Keratinocyte (primary cell): ENCODE measurements at regions not wholly inside any gene's neighbourhood (a gene's known extent, or its start where the extent isn't known, plus 50 kb on each side); places are given as distances from the start of the nearest gene placed in this dataset.

Source experiments
- DNase-seq: peaks from one replicate; pipeline ENCODE4 v3.0.0-alpha.2; 2011; ENCODE audit warnings: low read depth, missing footprints, low spot score
- FAIRE-seq: peaks from 2 replicates; lab custom pipeline; 2011; peaks lifted over from hg19 to GRCh38; lab: Jason Lieb, UNC
- H2AFZ ChIP-seq: 2 replicates; pipeline ENCODE4 v1.6.0; 2012; ENCODE audit warnings: low read length, control low read depth, inconsistent platforms; ENCODE audit not compliant: control insufficient read depth
- H3K27ac ChIP-seq: 2 replicates; pipeline ENCODE4 v1.5.1; 2011; ENCODE audit warnings: low read length; ENCODE audit not compliant: control insufficient read depth, insufficient read depth
- H3K27me3 ChIP-seq: 3 replicates; pipeline ENCODE4 v1.6.0; 2011; ENCODE audit warnings: low read length; ENCODE audit not compliant: control insufficient read depth, insufficient read depth; ENCODE audit errors: extremely low read depth
- H3K36me3 ChIP-seq, 2 experiments: 2 replicates in 1 of 2; 3 replicates in 1 of 2; pipeline ENCODE4 v1.5.1; 2011; ENCODE audit warnings: low read length in 2 of 2, mild to moderate bottlenecking in 1 of 2; ENCODE audit not compliant: control insufficient read depth in 2 of 2, insufficient read depth in 2 of 2; ENCODE audit errors: extremely low read depth in 1 of 2
- H3K4me1 ChIP-seq: 3 replicates; pipeline ENCODE4 v1.5.1; 2011; ENCODE audit warnings: low read length; ENCODE audit not compliant: control insufficient read depth, insufficient read depth; ENCODE audit errors: extremely low read depth
- H3K4me2 ChIP-seq: 3 replicates; pipeline ENCODE4 v1.6.0; 2011; ENCODE audit warnings: low read depth, low read length; ENCODE audit not compliant: control insufficient read depth, insufficient read depth; ENCODE audit errors: extremely low read depth
- H3K4me3 ChIP-seq, 3 experiments: fragments of 200-600 bp in 1 of 3; sonication (generic) in 1 of 3; 2 replicates in 2 of 3; 3 replicates in 1 of 3; pipeline ENCODE4 v1.5.1; 2011 to 2016; ENCODE audit warnings: low read length in 3 of 3, mild to moderate bottlenecking in 3 of 3, control low read depth in 2 of 3, inconsistent platforms in 1 of 3, low read depth in 1 of 3, mixed read lengths in 1 of 3, mixed run types in 1 of 3, moderate library complexity in 1 of 3; ENCODE audit not compliant: control insufficient read depth in 2 of 3, insufficient read depth in 2 of 3; ENCODE audit errors: extremely low read depth in 1 of 3
- H3K79me2 ChIP-seq: 2 replicates; pipeline ENCODE4 v1.6.0; 2012; ENCODE audit warnings: low read length; ENCODE audit not compliant: control insufficient read depth, insufficient read depth
- H3K9ac ChIP-seq: 3 replicates; pipeline ENCODE4 v1.6.0; 2011; ENCODE audit warnings: low read length; ENCODE audit not compliant: control insufficient read depth, insufficient read depth; ENCODE audit errors: extremely low read depth
- H3K9me1 ChIP-seq: 3 replicates; pipeline ENCODE4 v1.6.0; 2011; ENCODE audit warnings: low read length; ENCODE audit not compliant: control insufficient read depth, insufficient read depth; ENCODE audit errors: extremely low read depth
- H3K9me3 ChIP-seq: 2 replicates; pipeline ENCODE4 v1.5.1; 2012; ENCODE audit warnings: low read depth, low read length; ENCODE audit not compliant: control insufficient read depth
- H4K20me1 ChIP-seq: 3 replicates; pipeline ENCODE4 v1.6.0; 2011; ENCODE audit warnings: low read length; ENCODE audit not compliant: control insufficient read depth, insufficient read depth; ENCODE audit errors: extremely low read depth
- EZH2 ChIP-seq: IDR thresholded peaks from one replicate; pipeline ENCODE4 v1.6.1; 2012; ENCODE audit warnings: inconsistent platforms, mild to moderate bottlenecking, low read length, moderate library complexity
- dilution Hi-C: fragments of 300-500 bp; cut with MboI; formaldehyde crosslinking; loops from one replicate; pipeline ENCODE4 v1.7.0; 2020; ENCODE audit warnings: low sequenced_read_pairs; ENCODE audit not compliant: extremely low pct_ligation_motif_present
- TF ChIP-seq, protein P1 (sequence below), 3 experiments: IDR thresholded peaks in 1 of 3; conservative IDR thresholded peaks in 1 of 3; optimal IDR thresholded peaks in 1 of 3; 2 replicates in 2 of 3; 3 replicates in 1 of 3; pipeline versions ENCODE3 to v1.5.1; 2011; ENCODE audit warnings: low read length in 3 of 3, mild to moderate bottlenecking in 3 of 3, moderate library complexity in 2 of 3, control low read depth in 1 of 3, inconsistent platforms in 1 of 3; ENCODE audit not compliant: insufficient read depth in 2 of 3; ENCODE audit errors: extremely low read depth in 1 of 3

DNA sequence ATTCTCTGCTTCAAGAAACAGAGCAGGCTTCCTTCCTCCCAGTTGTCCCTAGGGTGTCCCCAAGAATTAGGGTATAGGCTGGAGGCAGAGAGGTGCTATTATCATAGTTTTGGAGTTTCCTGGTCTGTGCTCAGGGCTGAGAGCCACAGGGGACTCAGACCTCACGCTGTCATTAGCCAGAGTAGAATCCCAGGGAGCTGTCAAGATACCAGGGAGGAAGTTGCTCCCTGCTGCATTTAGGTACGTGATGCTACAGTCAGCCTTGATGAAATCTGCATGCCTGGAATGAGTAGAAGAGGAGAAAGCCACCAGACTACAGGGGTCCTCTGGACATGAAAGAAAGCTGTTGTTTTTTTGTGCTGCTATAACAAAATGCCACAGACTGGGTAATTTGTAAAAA is 273.2 kb downstream of the SH3GL2 start:
- H4K20me1 ChIP-seq, result no peaks in the 10 kb centered on the region
- no peak for FAIRE-seq

DNA sequence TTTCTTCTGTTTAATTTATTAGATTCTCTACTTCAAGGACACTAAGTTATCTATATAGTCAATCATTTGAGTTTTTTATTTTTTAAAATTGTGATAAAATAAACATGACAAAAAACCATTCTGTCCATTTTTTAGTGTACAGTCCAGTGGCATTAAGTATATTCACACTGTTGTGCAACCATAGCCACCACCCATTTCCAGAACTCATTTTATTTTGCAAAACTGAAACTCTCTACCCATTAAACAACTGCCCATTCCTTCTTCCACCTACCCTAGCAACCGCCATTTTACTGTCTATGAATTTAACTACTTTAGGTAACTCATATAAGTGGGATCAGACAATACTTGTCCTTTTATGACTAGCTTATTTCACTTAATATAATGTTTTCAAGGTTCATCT is 275.6 kb downstream of the SH3GL2 start:
- H3K4me1 ChIP-seq, result no peaks in the 10 kb centered on the region
- H3K9ac ChIP-seq, result no peak overlapping the region
- H3K4me2 ChIP-seq, result no peak overlapping the region
- H3K36me3 ChIP-seq, result no peaks in the 10 kb centered on the region
- H3K9me1 ChIP-seq, result no peaks in the 10 kb centered on the region
- no peaks in the 10 kb centered on the region for H3K79me2 ChIP-seq
- no peak overlapping the region for H2AFZ ChIP-seq
- DNase-seq (no peak), FAIRE-seq (no peak)
- H3K9me3 ChIP-seq, result no peaks in the 10 kb centered on the region
- dilution Hi-C loops, result no loop called here
- no peak overlapping the region for H3K27ac ChIP-seq
- no peaks in the 10 kb centered on the region for H4K20me1 ChIP-seq
- no peak overlapping the region for H3K4me3 ChIP-seq
- TF ChIP-seq, protein P1, sequence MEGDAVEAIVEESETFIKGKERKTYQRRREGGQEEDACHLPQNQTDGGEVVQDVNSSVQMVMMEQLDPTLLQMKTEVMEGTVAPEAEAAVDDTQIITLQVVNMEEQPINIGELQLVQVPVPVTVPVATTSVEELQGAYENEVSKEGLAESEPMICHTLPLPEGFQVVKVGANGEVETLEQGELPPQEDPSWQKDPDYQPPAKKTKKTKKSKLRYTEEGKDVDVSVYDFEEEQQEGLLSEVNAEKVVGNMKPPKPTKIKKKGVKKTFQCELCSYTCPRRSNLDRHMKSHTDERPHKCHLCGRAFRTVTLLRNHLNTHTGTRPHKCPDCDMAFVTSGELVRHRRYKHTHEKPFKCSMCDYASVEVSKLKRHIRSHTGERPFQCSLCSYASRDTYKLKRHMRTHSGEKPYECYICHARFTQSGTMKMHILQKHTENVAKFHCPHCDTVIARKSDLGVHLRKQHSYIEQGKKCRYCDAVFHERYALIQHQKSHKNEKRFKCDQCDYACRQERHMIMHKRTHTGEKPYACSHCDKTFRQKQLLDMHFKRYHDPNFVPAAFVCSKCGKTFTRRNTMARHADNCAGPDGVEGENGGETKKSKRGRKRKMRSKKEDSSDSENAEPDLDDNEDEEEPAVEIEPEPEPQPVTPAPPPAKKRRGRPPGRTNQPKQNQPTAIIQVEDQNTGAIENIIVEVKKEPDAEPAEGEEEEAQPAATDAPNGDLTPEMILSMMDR (optimal IDR thresholded peaks at IDR 0.05 in 1 of 3, IDR thresholded peaks at IDR 0.05 in 1 of 3, conservative IDR thresholded peaks at IDR 0.05 in 1 of 3; ENCODE audit: extremely low read depth in 1 of 3, insufficient read depth in 2 of 3, low read length in 3 of 3), result no peak
- TF ChIP-seq EZH2, result no peak
- H3K27me3 ChIP-seq, result no peaks in the 10 kb centered on the region

More for the DNA sequence above, 273.2 kb downstream of the SH3GL2 start:
- dilution Hi-C loops, result no loop called here
- Histone ChIP-seq H3K36me3 (no peaks in the 10 kb centered on the region), H3K9me3 (no peaks in the 10 kb centered on the region), H3K79me2 (no peaks in the 10 kb centered on the region), H3K27me3 (no peaks in the 10 kb centered on the region), H3K4me3 (no peak overlapping the region), H3K9ac (no peak overlapping the region), H3K4me2 (no peak overlapping the region), H3K9me1 (no peaks in the 10 kb centered on the region), H2AFZ (no peak overlapping the region), H3K27ac (no peak overlapping the region), H3K4me1 (no peaks in the 10 kb centered on the region)
- TF ChIP-seq, protein P1 (optimal IDR thresholded peaks at IDR 0.05 in 1 of 3, IDR thresholded peaks at IDR 0.05 in 1 of 3, conservative IDR thresholded peaks at IDR 0.05 in 1 of 3; ENCODE audit: extremely low read depth in 1 of 3, insufficient read depth in 2 of 3, low read length in 3 of 3), result no peak
- TF ChIP-seq EZH2, result no peak
- DNase-seq, result no peak
